Peyer's patch (tissue), 4 donors: ENCODE measurements at regions not wholly inside any gene's neighbourhood (a gene's known extent, or its start where the extent isn't known, plus 50 kb on each side); places are given as distances from the start of the nearest gene placed in this dataset.
A peak's percentile ranks its signal among the peaks of the same experiment; 100 is the strongest.
"Not testable (repeated sequence)": the region's sequence is repeated elsewhere in the genome, so short reads cannot be mapped to it uniquely, and the experiment has no call there.

Source experiments
- DNase-seq, 3 donors: peaks; one replicate each; pipeline ENCODE4 v3.0.0-alpha.2; 2017 to 2019
- H3K27ac ChIP-seq, 4 donors: fragments of 200-600 bp; sonication (generic); one replicate each; pipeline ENCODE4 v1.5.1; 2016 to 2019
- H3K27me3 ChIP-seq, 2 donors: fragments of 200-600 bp; sonication (generic); one replicate each; pipeline ENCODE4 v1.5.1; 2019
- H3K36me3 ChIP-seq, 3 donors: fragments of 200-600 bp; sonication (generic); one replicate each; pipeline ENCODE4 v1.5.1; 2016 to 2019
- H3K4me1 ChIP-seq, 4 donors: fragments of 200-600 bp; sonication (generic); one replicate each; pipeline ENCODE4 v1.5.1; 2016 to 2019
- H3K4me3 ChIP-seq, 4 donors: fragments of 200-600 bp; sonication (generic); 1 replicate in 3 of 4; 2 replicates in 1 of 4; pipeline ENCODE4 v1.5.1; 2016 to 2019; ENCODE audit warnings: mild to moderate bottlenecking in 1 of 4
- H3K9me3 ChIP-seq, 4 donors: fragments of 200-600 bp; sonication (generic); one replicate each; pipeline ENCODE4 v1.5.1; 2016 to 2019; ENCODE audit warnings: mild to moderate bottlenecking in 1 of 4
- CTCF ChIP-seq, 6 experiments: fragments of 450-650 bp in 4 of 6; fragments of 200-600 bp in 2 of 6; sonication (generic) in 1 of 6; IDR thresholded peaks; one replicate each; pipeline ENCODE4 v1.5.1; 2017 to 2019; ENCODE audit warnings: antibody characterized with exemption in 6 of 6, mild to moderate bottlenecking in 3 of 6, moderate library complexity in 1 of 6
- POLR2A ChIP-seq, 2 donors: fragments of 450-650 bp; IDR thresholded peaks; one replicate each; pipeline ENCODE4 v1.5.1; 2017; ENCODE audit warnings: antibody characterized with exemption in 2 of 2, mild to moderate bottlenecking in 2 of 2, moderate library complexity in 2 of 2

- no peaks in the 10 kb centered on the region for H3K4me1 ChIP-seq
- no peaks in the 10 kb centered on the region for H3K9me3 ChIP-seq
- H3K27ac ChIP-seq, result no peak overlapping the region
- DNase-seq, result no peak
- no peak overlapping the region for H3K4me3 ChIP-seq
- TF ChIP-seq CTCF (IDR thresholded peaks at IDR 0.05) (no peak), POLR2A (IDR thresholded peaks at IDR 0.05) (no peak)
- H3K36me3 ChIP-seq, result no peaks in the 10 kb centered on the region
- H3K27me3 ChIP-seq, result no peaks in the 10 kb centered on the region
Observed at GRCh38 chr16:88141580-88141979, 190.3 kb downstream of the BANP start.

GRCh38 chr16:88142056-88142935 is 191.1 kb downstream of the BANP start:
- H3K4me1 ChIP-seq, H3K9me3 ChIP-seq, H3K27me3 ChIP-seq, H3K4me3 ChIP-seq, H3K27ac ChIP-seq, DNase-seq, H3K36me3 ChIP-seq: not testable (repeated sequence)

DNA sequence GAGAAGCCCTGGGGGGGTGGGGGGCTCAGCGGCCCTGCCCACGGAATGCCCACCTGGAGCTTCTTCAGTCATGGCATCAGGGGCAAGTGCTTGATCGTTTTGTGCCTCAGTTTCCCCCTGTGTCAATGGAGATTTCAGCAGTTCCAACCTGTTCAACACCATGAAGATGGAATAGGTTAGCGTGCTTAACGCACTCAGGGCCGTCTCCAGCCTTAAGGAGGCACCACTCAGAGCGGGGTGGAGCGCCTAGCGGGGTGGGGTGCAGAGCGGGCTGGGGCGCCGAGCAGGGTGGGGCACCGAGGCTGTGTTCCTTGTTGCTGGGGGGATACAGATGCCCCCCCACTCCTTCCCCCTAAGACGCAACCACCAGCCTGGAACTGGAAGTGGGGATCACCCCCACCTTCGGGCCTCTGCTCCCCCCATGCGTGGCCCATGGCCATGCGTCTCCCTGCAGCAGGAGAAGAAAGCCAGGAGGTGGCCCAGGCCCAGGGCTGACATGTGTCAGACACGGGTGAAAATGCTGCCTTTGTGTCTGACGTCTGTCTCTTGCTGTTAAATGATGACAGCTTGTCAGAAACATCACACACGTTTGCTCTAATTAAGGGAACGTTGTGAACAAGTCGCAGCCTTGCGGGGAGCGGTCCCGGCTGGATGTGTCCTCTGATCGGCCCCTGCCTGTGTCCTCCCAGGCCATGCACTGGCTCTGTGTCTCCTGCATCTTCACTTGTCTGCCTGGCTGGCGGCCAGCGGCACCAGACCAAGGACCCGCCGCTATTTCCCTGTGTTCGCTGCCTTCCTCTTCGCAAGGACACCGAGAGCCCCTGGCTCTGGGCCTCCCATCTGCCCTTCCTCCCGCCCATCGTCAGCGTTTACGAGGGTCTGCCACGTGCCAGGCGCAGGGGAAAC is 192.1 kb downstream of the BANP start:
- H3K27me3 ChIP-seq, H3K9me3 ChIP-seq, H3K4me1 ChIP-seq, H3K4me3 ChIP-seq, H3K36me3 ChIP-seq, H3K27ac ChIP-seq, DNase-seq: not testable (repeated sequence)

- H3K9me3 ChIP-seq, result no peaks in the 10 kb centered on the region
- DNase-seq, result no peak
- H3K4me1 ChIP-seq, result no peaks in the 10 kb centered on the region
- TF ChIP-seq CTCF (IDR thresholded peaks at IDR 0.05) (no peak), POLR2A (IDR thresholded peaks at IDR 0.05) (no peak)
- H3K27ac ChIP-seq, result no peak overlapping the region
- H3K4me3 ChIP-seq, result no peak overlapping the region
- no peaks in the 10 kb centered on the region for H3K36me3 ChIP-seq
- no peaks in the 10 kb centered on the region for H3K27me3 ChIP-seq
Observed at GRCh38 chr16:88144028-88144511, 192.8 kb downstream of the BANP start.

GRCh38 chr16:88145376-88145775 is 194.1 kb downstream of the BANP start:
- not testable (repeated sequence) for H3K4me1 ChIP-seq, H3K36me3 ChIP-seq, H3K4me3 ChIP-seq, H3K27me3 ChIP-seq, H3K9me3 ChIP-seq, H3K27ac ChIP-seq, DNase-seq

DNA sequence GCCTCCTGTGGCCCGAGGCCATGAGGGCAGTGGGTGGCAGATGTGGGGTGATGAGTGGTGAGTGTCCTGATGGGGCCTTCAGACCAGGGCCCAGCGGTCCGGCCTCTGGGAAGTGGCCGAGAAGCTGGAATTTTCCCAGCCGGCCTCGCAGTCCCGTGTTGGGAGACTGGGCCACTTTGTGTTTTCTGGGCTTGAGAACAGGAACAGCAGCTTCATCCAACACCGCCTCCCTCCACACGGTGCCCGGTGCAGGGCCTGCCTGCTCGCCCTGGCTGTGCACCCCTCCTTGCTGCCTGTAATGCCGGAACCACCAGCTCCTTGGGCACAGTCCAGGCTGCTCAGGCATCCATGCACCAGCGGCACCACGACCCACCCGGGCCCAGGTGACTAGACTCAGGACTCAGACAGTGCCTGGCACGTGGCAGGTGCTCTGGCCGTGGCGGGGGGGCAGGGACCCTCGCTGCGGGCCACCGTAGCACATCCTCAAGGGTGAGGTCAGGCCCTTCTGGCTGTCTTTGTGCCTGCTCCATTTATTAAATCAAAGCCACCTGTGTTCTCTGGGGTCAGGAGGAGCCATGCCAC is 194.7 kb downstream of the BANP start:
- H3K27me3 ChIP-seq, H3K27ac ChIP-seq, H3K4me1 ChIP-seq, H3K9me3 ChIP-seq, H3K4me3 ChIP-seq, DNase-seq, H3K36me3 ChIP-seq: not testable (repeated sequence)

- H3K4me3 ChIP-seq, DNase-seq, H3K9me3 ChIP-seq, H3K27me3 ChIP-seq, H3K36me3 ChIP-seq, H3K4me1 ChIP-seq, H3K27ac ChIP-seq: not testable (repeated sequence)
Observed at GRCh38 chr16:88148078-88148477, 196.8 kb downstream of the BANP start.

GRCh38 chr16:88148682-88149081 is 197.4 kb downstream of the BANP start:
- H3K9me3 ChIP-seq, H3K27me3 ChIP-seq, H3K4me3 ChIP-seq, H3K4me1 ChIP-seq, DNase-seq, H3K27ac ChIP-seq, H3K36me3 ChIP-seq: not testable (repeated sequence)

DNA sequence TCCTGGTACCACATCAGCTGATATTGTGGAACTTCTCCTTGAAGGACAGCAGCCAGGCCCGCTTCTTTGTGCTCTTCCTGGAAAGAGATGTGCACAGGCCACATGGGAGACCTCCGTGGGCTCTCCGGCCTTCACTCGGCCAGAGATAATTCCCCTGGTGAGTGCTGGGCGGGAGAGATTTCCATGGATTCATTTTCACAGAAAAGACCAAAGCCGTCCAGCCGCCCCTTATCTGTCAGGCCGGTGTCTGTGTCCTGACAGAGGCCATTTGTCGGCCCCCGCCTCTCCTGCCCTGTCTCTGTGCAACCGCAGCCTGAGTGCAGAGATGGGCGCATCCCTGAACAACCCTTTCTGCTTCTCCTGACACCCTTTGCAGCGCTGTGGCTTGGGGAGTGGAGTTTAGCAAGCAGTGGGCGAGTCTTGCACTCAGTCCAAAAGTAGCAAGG is 197.9 kb downstream of the BANP start:
- not testable (repeated sequence) for H3K9me3 ChIP-seq, DNase-seq, H3K27ac ChIP-seq, H3K4me3 ChIP-seq, H3K4me1 ChIP-seq, H3K36me3 ChIP-seq, H3K27me3 ChIP-seq

DNA sequence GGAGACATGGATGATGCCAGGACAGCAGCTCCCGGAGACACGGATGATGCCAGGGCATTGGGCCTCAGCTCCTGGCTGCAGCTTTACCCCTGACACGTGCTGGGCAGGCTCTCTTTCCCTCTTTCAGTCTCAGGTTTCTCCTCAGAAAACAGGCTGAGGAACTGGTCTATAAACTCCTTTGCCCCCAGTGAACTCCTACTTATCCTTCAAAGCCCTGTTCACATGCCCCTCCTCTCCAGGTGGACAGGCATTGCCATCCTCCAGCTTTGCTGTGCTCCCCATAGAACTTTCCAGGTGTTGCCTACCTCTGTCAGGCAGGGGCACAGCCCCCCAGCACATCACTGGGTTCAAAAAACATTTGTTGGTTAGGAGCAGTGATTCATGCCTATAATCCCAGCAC is 198.4 kb downstream of the BANP start:
- not testable (repeated sequence) for H3K4me3 ChIP-seq, H3K9me3 ChIP-seq, H3K36me3 ChIP-seq, H3K27me3 ChIP-seq, H3K4me1 ChIP-seq, H3K27ac ChIP-seq, DNase-seq

GRCh38 chr16:88150456-88151128 is 199.4 kb downstream of the BANP start:
- H3K4me3 ChIP-seq, result peak overlapping the region in 1 of 4 donors; percentile 11
- not testable (repeated sequence) for H3K36me3 ChIP-seq, H3K27me3 ChIP-seq, H3K4me1 ChIP-seq, H3K9me3 ChIP-seq, H3K27ac ChIP-seq
- DNase-seq, result peak in 2 of 3 donors; percentile 71

- not testable (repeated sequence) for H3K9me3 ChIP-seq, H3K4me1 ChIP-seq, H3K4me3 ChIP-seq, H3K36me3 ChIP-seq, DNase-seq, H3K27me3 ChIP-seq, H3K27ac ChIP-seq
Observed at GRCh38 chr16:88151129-88151499, 199.9 kb downstream of the BANP start.
